OCI-LY3 (cell line): ENCODE measurements at regions not wholly inside any gene's neighbourhood (a gene's known extent, or its start where the extent isn't known, plus 50 kb on each side); places are given as distances from the start of the nearest gene placed in this dataset.

Experiments used
- H2AFZ ChIP-seq: fragments of 200-600, 300-600 bp; shearing (Covaris generic); 2 replicates; pipeline ENCODE4 v1.6.0; 2014; ENCODE audit warnings: antibody characterized with exemption, low read depth, low read length
- H3K27ac ChIP-seq: fragments of 200-600, 300-600 bp; sonication (generic); 2 replicates; pipeline ENCODE4 v1.5.1; 2014; ENCODE audit warnings: mild to moderate bottlenecking, low read length, moderate library complexity, mixed read lengths
- H3K27me3 ChIP-seq: fragments of 200-600, 300-600 bp; sonication (generic); 2 replicates; pipeline ENCODE4 v1.6.1; 2014; ENCODE audit warnings: low read depth, low read length, mixed read lengths
- H3K36me3 ChIP-seq: fragments of 200-600, 300-600 bp; sonication (generic); replicated peaks from 2 replicates; pipeline ENCODE3; 2014; ENCODE audit warnings: low read depth, low read length, mixed read lengths
- H3K4me1 ChIP-seq: fragments of 300-600, 200-600 bp; sonication (generic); 2 replicates; pipeline ENCODE4 v1.6.1; 2014; ENCODE audit warnings: low read length, mixed read lengths
- H3K4me2 ChIP-seq: fragments of 200-600, 300-600 bp; sonication (generic); 2 replicates; pipeline ENCODE4 v1.6.1; 2014; ENCODE audit warnings: low read length, mixed read lengths
- H3K4me3 ChIP-seq: fragments of 300-600, 200-600 bp; sonication (generic); 2 replicates; pipeline ENCODE4 v1.5.1; 2014; ENCODE audit warnings: antibody characterized with exemption, mild to moderate bottlenecking, low read length, moderate library complexity
- H3K79me2 ChIP-seq: fragments of 300-600, 200-600 bp; shearing (Covaris generic); 2 replicates; pipeline ENCODE4 v1.6.1; 2014; ENCODE audit warnings: mild to moderate bottlenecking, low read length, mixed read lengths
- H3K9ac ChIP-seq: fragments of 300-600, 200-600 bp; shearing (Covaris generic); 2 replicates; pipeline ENCODE4 v1.6.0; 2014; ENCODE audit warnings: mild to moderate bottlenecking, low read length, moderate library complexity
- H3K9me3 ChIP-seq: fragments of 200-600, 300-600 bp; shearing (Covaris generic); 2 replicates; pipeline ENCODE4 v1.6.1; 2014; ENCODE audit warnings: low read length, mixed read lengths; ENCODE audit not compliant: insufficient read depth
- H4K20me1 ChIP-seq: fragments of 200-600, 300-600 bp; sonication (generic); 2 replicates; pipeline ENCODE4 v1.6.1; 2016; ENCODE audit warnings: low read length, mixed read lengths; ENCODE audit not compliant: insufficient read depth
- EZH2phosphoT487 ChIP-seq: fragments of 200-600 bp; shearing (Covaris generic); IDR thresholded peaks from 2 replicates; pipeline ENCODE4 v1.6.1; 2018; ENCODE audit warnings: antibody characterized with exemption, mixed run types, low read depth
- TF ChIP-seq, protein P1 (sequence below): fragments of 200-600, 300-600 bp; sonication (generic); IDR thresholded peaks from 2 replicates; pipeline ENCODE4 v1.5.1; 2014; ENCODE audit warnings: antibody characterized with exemption, low read length, low read depth

DNA sequence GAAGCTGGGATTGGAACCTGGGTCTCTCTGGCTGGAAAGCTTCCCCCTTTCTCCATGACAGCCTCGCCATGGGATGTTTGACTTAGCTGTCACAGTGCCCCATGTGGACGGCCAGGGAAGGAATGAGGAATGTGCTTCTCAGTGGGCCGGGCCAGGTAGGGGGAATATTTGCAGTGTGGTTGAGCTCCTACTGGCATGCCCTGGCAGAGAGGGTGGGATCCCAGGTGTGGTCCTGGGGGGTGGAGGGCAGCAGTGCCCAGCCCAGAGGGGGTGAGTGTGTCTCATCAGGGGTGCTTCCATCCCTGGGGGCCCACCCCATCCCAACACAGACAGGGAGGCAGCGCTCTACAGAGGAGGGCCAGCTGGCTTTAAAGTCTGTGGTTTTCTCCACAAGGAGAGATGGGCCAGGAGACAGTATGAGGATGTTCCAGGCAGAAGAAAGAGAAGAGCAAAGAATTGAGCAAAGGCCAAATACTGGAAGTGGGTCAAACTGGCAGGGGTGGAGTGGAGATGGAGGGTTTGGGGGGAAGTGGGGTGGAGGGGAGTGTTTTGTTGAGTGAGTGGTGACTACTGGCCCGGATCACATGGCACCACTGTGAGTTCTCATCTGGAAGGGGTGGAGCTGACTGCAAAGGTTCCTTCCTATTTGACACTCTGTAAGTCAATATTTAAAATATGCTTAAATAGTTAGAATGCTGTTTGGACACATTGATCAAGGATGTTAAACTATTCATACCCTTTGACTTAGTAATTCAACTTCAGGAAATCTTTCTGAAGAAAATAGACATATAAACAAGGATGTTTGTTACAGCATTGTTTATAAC lies 94.0 kb downstream of the MYCN start:
- Histone ChIP-seq H3K27me3 (no peaks in the 10 kb centered on the region), H4K20me1 (no peaks in the 10 kb centered on the region), H2AFZ (no peak overlapping the region), H3K4me2 (no peak overlapping the region), H3K27ac (no peak overlapping the region), H3K36me3 (no peaks in the 10 kb centered on the region), H3K79me2 (no peaks in the 10 kb centered on the region), H3K4me1 (no peaks in the 10 kb centered on the region), H3K4me3 (no peak overlapping the region), H3K9ac (no peak overlapping the region), H3K9me3 (no peaks in the 10 kb centered on the region)
- TF ChIP-seq, protein P1, sequence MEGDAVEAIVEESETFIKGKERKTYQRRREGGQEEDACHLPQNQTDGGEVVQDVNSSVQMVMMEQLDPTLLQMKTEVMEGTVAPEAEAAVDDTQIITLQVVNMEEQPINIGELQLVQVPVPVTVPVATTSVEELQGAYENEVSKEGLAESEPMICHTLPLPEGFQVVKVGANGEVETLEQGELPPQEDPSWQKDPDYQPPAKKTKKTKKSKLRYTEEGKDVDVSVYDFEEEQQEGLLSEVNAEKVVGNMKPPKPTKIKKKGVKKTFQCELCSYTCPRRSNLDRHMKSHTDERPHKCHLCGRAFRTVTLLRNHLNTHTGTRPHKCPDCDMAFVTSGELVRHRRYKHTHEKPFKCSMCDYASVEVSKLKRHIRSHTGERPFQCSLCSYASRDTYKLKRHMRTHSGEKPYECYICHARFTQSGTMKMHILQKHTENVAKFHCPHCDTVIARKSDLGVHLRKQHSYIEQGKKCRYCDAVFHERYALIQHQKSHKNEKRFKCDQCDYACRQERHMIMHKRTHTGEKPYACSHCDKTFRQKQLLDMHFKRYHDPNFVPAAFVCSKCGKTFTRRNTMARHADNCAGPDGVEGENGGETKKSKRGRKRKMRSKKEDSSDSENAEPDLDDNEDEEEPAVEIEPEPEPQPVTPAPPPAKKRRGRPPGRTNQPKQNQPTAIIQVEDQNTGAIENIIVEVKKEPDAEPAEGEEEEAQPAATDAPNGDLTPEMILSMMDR: no peak
- TF ChIP-seq EZH2phosphoT487: no peak

DNA sequence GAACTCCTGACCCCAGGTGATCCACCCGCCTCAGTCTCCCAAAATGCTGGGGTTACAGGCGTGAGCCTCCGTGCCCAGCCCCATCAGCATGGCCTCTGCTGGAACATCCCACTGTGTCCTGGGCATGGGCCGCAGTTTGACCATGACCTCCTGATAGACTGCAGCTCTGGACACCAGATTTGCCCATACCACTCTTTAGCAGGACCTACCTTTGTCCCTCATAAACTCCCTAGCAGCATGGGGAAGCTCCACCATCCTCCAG lies 92.6 kb downstream of the MYCN start:
- Histone ChIP-seq H3K9me3 (no peaks in the 10 kb centered on the region), H2AFZ (no peak overlapping the region), H3K79me2 (no peaks in the 10 kb centered on the region), H3K9ac (no peak overlapping the region), H3K4me3 (no peak overlapping the region), H3K36me3 (no peaks in the 10 kb centered on the region), H3K27me3 (no peaks in the 10 kb centered on the region), H4K20me1 (no peaks in the 10 kb centered on the region), H3K4me2 (no peak overlapping the region), H3K27ac (no peak overlapping the region), H3K4me1 (no peaks in the 10 kb centered on the region)
- TF ChIP-seq, protein P1: no peak
- no peak for TF ChIP-seq EZH2phosphoT487

DNA sequence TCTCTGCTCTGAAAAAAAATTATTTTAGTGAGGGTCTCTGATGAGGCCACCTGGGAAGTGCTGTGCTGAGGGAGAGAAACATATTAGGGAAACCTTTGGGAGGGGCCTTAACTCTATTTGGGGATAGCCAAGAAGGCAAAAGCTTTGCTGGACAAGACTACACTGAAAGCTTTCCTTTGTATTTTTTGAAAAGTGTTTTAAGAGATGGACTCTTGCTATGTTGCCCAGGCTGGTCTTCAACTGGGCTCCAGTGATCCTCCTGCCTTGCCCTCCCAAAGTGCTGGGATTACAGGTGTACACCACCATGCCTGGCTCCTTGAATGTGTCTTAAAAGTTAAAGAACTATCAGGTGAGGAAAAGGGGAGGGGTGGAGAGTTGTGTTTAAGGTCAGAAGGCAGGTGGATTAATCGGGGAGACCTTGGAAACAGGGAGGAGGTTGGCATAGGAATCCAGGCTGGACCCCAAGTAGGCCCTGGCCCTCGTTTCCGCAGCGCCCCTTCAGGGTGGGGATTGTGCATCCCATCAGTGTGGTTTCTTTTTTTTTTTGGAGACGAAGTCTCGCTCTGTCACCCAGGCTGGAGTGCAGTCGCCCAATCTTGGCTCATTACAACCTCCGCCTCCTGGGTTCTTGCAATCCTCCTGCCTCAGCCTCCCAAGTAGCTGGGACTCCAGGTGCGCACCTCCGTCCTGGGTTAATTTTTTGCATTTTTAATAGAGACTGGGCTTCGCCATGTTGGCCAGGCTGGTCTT lies 92.1 kb downstream of the MYCN start:
- no peak overlapping the region for H2AFZ ChIP-seq
- no peaks in the 10 kb centered on the region for H4K20me1 ChIP-seq
- no peak overlapping the region for H3K4me2 ChIP-seq
- no peaks in the 10 kb centered on the region for H3K4me1 ChIP-seq
- TF ChIP-seq, protein P1: no peak
- TF ChIP-seq EZH2phosphoT487: no peak
- H3K9me3 ChIP-seq: no peaks in the 10 kb centered on the region
- no peak overlapping the region for H3K27ac ChIP-seq
- no peak overlapping the region for H3K9ac ChIP-seq
- H3K36me3 ChIP-seq: no peaks in the 10 kb centered on the region
- no peaks in the 10 kb centered on the region for H3K27me3 ChIP-seq
- H3K4me3 ChIP-seq: no peak overlapping the region
- H3K79me2 ChIP-seq: no peaks in the 10 kb centered on the region

DNA sequence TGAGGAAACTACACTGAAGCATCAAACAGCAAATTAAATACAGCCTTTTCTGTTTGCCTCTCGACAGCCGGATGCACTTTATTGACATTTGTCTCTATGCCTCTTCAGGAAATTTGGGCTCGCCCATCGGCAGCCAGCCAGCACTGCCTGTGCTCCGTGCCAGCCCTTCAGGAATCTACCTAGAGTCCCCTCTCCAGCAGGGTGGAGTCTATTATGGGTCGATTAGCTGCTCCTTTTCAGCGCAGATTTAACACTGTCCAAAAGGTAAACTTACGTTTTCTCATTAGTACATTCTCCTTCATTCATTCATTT lies 91.5 kb downstream of the MYCN start:
- Histone ChIP-seq H3K9me3 (no peaks in the 10 kb centered on the region), H3K79me2 (no peaks in the 10 kb centered on the region), H3K9ac (no peak overlapping the region), H3K4me2 (no peak overlapping the region), H4K20me1 (no peaks in the 10 kb centered on the region), H3K27me3 (0 out of 2 replicates have a peak, but pooled peaks cover 3% of the 10 kb centered on the region), H3K4me3 (no peak overlapping the region), H3K36me3 (no peaks in the 10 kb centered on the region), H3K27ac (no peak overlapping the region), H2AFZ (no peak overlapping the region), H3K4me1 (no peaks in the 10 kb centered on the region)
- no peak for TF ChIP-seq EZH2phosphoT487
- TF ChIP-seq, protein P1: no peak
